KMS-11 (cell line): ENCODE measurements at regions not wholly inside any gene's neighbourhood (a gene's known extent, or its start where the extent isn't known, plus 50 kb on each side); places are given as distances from the start of the nearest gene placed in this dataset.

Source experiments
- H2AFZ ChIP-seq: fragments of 200-600 bp; sonication (generic); 2 replicates; pipeline ENCODE4 v1.6.1; 2016; ENCODE audit warnings: antibody characterized with exemption, mixed run types, low read depth
- H3K27ac ChIP-seq: fragments of 200-600 bp; sonication (generic); 2 replicates; pipeline ENCODE4 v1.6.1; 2016; ENCODE audit warnings: mild to moderate bottlenecking, mixed run types
- H3K27me3 ChIP-seq: fragments of 200-600 bp; sonication (generic); 2 replicates; pipeline ENCODE4 v1.6.1; 2017; ENCODE audit warnings: mild to moderate bottlenecking, low read depth, mixed run types, moderate library complexity; ENCODE audit not compliant: insufficient read depth
- H3K36me3 ChIP-seq: fragments of 200-600 bp; sonication (generic); 2 replicates; pipeline ENCODE4 v1.6.1; 2017; ENCODE audit warnings: mild to moderate bottlenecking, mixed run types; ENCODE audit not compliant: insufficient read depth
- H3K4me1 ChIP-seq: fragments of 200-600 bp; sonication (generic); 2 replicates; pipeline ENCODE4 v1.6.1; 2016; ENCODE audit warnings: mild to moderate bottlenecking, low read depth, mixed run types; ENCODE audit not compliant: poor library complexity, severe bottlenecking
- H3K4me2 ChIP-seq: fragments of 200-600 bp; sonication (generic); 2 replicates; pipeline ENCODE4 v1.7.0; 2016; ENCODE audit warnings: mild to moderate bottlenecking, mixed run types
- H3K4me3 ChIP-seq: fragments of 200-600 bp; sonication (generic); IDR thresholded peaks from 2 replicates; pipeline ENCODE4 v1.6.1; 2017; ENCODE audit warnings: low read depth, low read length, mixed read lengths; ENCODE audit not compliant: insufficient read depth
- H3K79me2 ChIP-seq: fragments of 200-600 bp; sonication (generic); 2 replicates; pipeline ENCODE4 v1.6.1; 2016; ENCODE audit warnings: low read depth, mixed run types; ENCODE audit not compliant: insufficient read depth
- H3K9ac ChIP-seq: fragments of 200-600 bp; sonication (generic); 2 replicates; pipeline ENCODE4 v1.6.1; 2016; ENCODE audit warnings: mild to moderate bottlenecking, mixed run types
- H4K20me1 ChIP-seq: fragments of 200-600 bp; sonication (generic); 2 replicates; pipeline ENCODE4 v1.6.1; 2016; ENCODE audit warnings: mild to moderate bottlenecking, mixed run types; ENCODE audit not compliant: insufficient read depth
- TF ChIP-seq, protein P1 (sequence below): fragments of 200-600 bp; sonication (generic); conservative IDR thresholded peaks from 2 replicates; pipeline ENCODE4 v1.6.1; 2017; ENCODE audit warnings: low read depth, mild to moderate bottlenecking, antibody characterized with exemption, low read length, moderate library complexity, mixed read lengths

DNA sequence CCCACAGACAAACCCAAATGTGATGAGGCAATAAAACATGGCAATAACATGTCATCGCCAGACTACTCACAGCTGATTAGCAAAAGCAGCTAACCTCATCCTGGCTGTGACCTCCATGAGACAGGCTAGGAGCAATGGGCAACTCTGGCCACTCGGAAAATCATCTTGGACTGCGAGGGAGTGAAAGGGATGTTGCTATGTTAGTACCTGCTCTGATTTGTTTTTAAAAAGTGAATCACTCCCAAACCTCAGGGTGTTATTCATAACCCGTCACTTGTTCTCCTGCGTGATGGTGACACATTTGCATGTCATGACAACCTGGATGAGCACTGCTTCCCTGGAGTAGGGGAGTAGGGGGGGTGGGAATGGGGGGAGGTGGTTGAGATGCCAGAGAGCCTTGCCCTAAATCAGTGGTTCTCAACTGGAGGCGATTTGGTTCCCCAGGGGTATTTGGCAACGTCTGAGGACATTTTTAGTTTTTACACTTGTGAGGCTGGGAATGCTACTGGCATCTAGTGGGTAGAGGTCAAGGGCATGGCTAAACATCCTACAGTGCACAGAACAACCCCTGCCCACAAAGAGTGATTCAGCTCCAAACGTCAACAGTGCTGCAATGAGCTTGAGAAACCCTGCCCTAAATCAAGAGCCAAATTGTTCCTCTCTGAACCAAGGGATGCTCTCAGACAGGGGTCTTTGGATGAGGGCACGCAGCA lies 241.7 kb downstream of the SOX9 start:
- H3K4me2 ChIP-seq, result no peak overlapping the region
- no peak overlapping the region for H2AFZ ChIP-seq
- no peak overlapping the region for H3K9ac ChIP-seq
- TF ChIP-seq, protein P1, sequence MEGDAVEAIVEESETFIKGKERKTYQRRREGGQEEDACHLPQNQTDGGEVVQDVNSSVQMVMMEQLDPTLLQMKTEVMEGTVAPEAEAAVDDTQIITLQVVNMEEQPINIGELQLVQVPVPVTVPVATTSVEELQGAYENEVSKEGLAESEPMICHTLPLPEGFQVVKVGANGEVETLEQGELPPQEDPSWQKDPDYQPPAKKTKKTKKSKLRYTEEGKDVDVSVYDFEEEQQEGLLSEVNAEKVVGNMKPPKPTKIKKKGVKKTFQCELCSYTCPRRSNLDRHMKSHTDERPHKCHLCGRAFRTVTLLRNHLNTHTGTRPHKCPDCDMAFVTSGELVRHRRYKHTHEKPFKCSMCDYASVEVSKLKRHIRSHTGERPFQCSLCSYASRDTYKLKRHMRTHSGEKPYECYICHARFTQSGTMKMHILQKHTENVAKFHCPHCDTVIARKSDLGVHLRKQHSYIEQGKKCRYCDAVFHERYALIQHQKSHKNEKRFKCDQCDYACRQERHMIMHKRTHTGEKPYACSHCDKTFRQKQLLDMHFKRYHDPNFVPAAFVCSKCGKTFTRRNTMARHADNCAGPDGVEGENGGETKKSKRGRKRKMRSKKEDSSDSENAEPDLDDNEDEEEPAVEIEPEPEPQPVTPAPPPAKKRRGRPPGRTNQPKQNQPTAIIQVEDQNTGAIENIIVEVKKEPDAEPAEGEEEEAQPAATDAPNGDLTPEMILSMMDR, result no peak
- no peaks in the 10 kb centered on the region for H3K36me3 ChIP-seq
- no peaks in the 10 kb centered on the region for H4K20me1 ChIP-seq
- H3K27me3 ChIP-seq, result no peaks in the 10 kb centered on the region
- H3K79me2 ChIP-seq, result no peaks in the 10 kb centered on the region
- H3K4me3 ChIP-seq, result no peak overlapping the region
- no peak overlapping the region for H3K27ac ChIP-seq
- H3K4me1 ChIP-seq, result no peaks in the 10 kb centered on the region

DNA sequence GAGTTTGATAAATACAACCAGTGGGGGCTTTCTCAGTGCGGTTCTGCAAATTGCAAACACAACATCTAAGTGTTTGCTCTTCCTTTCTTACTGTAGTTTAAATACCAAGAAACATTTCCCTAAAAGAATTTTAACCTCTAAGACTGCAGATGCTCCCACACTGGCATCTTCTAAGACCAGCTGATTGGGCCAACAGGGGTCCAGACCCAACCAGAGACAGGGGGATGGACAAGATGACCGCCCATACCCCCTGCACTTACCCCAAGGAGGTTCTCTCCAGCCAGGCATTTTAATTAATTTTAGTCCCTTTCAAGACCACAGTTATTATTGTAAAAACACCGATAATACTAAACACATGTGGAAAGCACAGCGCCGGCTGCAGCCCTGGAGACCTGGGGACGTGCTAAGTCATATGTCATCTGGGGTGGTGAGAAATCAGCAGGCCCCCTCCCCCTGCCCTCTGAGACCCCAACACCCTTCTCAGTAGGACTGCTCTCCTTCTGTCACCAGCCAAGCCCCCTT lies 242.3 kb downstream of the SOX9 start:
- Histone ChIP-seq H2AFZ (no peak overlapping the region), H4K20me1 (no peaks in the 10 kb centered on the region), H3K27ac (no peak overlapping the region), H3K27me3 (no peaks in the 10 kb centered on the region), H3K4me2 (no peak overlapping the region), H3K36me3 (no peaks in the 10 kb centered on the region), H3K79me2 (no peaks in the 10 kb centered on the region), H3K9ac (no peak overlapping the region), H3K4me1 (no peaks in the 10 kb centered on the region), H3K4me3 (no peak overlapping the region)
- TF ChIP-seq, protein P1, result no peak

DNA sequence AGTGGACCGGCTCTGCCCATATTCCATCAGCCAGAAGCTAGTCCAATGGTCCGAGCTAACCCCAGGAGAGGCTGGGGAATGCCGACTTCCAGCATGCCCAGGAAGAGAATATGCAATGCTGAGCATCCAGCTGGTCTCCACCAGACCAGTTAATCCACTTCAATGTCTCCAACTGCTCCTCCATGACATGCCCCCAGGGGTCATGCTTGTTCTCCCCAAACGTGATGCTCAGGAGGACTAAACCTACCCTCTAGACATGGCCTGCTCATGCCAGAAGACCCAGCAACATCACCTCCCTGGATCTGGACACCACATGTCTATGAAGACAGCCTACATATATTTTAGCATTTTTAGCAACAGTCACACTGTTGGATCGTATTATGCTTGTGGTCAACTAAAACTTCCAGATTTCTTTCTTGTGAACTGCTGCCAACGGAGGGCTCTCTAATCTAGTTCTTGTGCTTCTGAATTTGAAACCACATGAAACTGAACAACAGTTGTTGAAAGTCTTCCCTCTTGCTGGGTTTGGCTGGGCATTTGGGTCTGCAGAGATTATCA lies 245.1 kb downstream of the SOX9 start:
- no peak overlapping the region for H3K4me3 ChIP-seq
- no peak overlapping the region for H3K9ac ChIP-seq
- no peaks in the 10 kb centered on the region for H3K36me3 ChIP-seq
- no peaks in the 10 kb centered on the region for H3K27me3 ChIP-seq
- TF ChIP-seq, protein P1, result no peak
- H4K20me1 ChIP-seq, result no peaks in the 10 kb centered on the region
- no peaks in the 10 kb centered on the region for H3K79me2 ChIP-seq
- no peak overlapping the region for H3K27ac ChIP-seq
- no peak overlapping the region for H3K4me2 ChIP-seq
- no peak overlapping the region for H2AFZ ChIP-seq
- no peaks in the 10 kb centered on the region for H3K4me1 ChIP-seq

DNA sequence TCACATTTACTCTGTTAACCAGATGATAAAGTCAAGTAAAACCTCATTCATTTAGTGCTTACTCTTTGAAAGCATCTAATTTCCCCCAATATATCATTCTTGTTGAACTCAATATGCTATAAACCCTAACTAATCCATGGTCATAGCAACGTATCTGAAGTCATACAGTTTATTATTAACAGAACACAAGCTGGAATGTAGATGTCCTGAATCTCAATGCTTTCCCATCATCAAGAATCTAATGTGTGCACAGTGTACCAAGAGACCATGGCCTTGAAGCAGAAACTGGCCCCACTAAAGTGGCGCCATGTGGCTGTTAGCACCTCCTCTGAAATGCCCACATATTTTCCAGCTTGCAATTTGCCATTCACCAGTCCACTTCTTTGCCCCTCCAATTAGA lies 245.8 kb downstream of the SOX9 start:
- no peaks in the 10 kb centered on the region for H3K36me3 ChIP-seq
- no peak overlapping the region for H3K27ac ChIP-seq
- no peaks in the 10 kb centered on the region for H3K79me2 ChIP-seq
- no peaks in the 10 kb centered on the region for H4K20me1 ChIP-seq
- H3K4me3 ChIP-seq, result no peak overlapping the region
- no peaks in the 10 kb centered on the region for H3K4me1 ChIP-seq
- no peak overlapping the region for H2AFZ ChIP-seq
- H3K27me3 ChIP-seq, result no peaks in the 10 kb centered on the region
- no peak overlapping the region for H3K9ac ChIP-seq
- TF ChIP-seq, protein P1, result no peak
- H3K4me2 ChIP-seq, result no peak overlapping the region
